ENCODE measurements at regions not wholly inside any gene's neighbourhood (a gene's known extent, or its start where the extent isn't known, plus 50 kb on each side); places are given as distances from the start of the nearest gene placed in this dataset.
"Not testable (repeated sequence)": the region's sequence is repeated elsewhere in the genome, so short reads cannot be mapped to it uniquely, and the experiment has no call there.

DNA sequence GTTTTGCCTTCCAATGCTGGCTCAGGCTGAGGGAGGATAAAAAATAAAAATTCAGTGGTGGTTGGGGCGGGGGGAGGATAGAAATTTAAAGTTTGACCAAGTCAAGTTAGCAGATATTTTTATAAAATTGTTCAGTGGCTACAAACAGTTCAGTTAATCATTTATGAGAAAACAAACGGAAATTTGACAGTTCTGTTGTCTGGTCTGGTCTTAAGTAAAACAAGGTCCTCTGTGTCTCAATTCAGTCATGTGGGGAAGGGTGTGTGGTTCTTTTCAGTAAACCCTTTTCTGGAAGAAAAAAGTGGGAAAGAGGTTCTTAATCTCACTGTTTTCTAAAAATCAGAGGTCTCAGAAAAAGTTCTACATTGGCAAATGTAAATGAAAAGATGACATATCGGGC is 409.1 kb upstream of the SPANXN4 start:
- Histone ChIP-seq H3K27ac (ENCODE audit: insufficient read depth, low read depth, low read length) (no peak overlapping the region), H3K9ac (replicated peaks; ENCODE audit: extremely low read depth, insufficient read depth, low read length) (no peak overlapping the region), H2AFZ (ENCODE audit: low read depth, low read length) (no peak overlapping the region), H3K9me1 (replicated peaks; ENCODE audit: control insufficient read depth, extremely low read depth, insufficient read depth, low read length) (no peaks in the 10 kb centered on the region), H3K36me3 (ENCODE audit: control insufficient read depth in 2 of 2, extremely low read depth in 1 of 2, insufficient read depth in 2 of 2, low read length in 2 of 2) (no peaks in the 10 kb centered on the region), H3K9me3 (replicated peaks; ENCODE audit: control insufficient read depth, insufficient read depth, low read length) (no peaks in the 10 kb centered on the region), H4K20me1 (replicated peaks; ENCODE audit: control insufficient read depth, extremely low read depth, insufficient read depth, low read length) (no peaks in the 10 kb centered on the region), H3K4me3 (replicated peaks in 1 of 3; ENCODE audit: insufficient read depth in 1 of 3, low read depth in 1 of 3, low read length in 3 of 3) (no peak overlapping the region), H3K4me1 (ENCODE audit: control insufficient read depth, extremely low read depth, insufficient read depth, low read length) (no peaks in the 10 kb centered on the region), H3K4me2 (ENCODE audit: insufficient read depth, low read length) (no peak overlapping the region), H3K79me2 (ENCODE audit: control insufficient read depth, insufficient read depth, low read length) (no peaks in the 10 kb centered on the region), H3K27me3 (ENCODE audit: control insufficient read depth in 2 of 2, insufficient read depth in 2 of 2, low read length in 2 of 2) (no peaks in the 10 kb centered on the region)
- intact Hi-C loops (cut with micrococcal nuclease) = no loop called here
- ChIA-PET CTCF (no interaction called here), POLR2A (no interaction called here)
- TF ChIP-seq MAX (IDR thresholded peaks at IDR 0.05; ENCODE audit: insufficient read depth, insufficient read length) = no peak
- FAIRE-seq = no peak
- no TSS peak for BruUV-seq (replicated peaks)
- DNase-seq (ENCODE audit: low read depth, low spot score) = no peak
- dilution Hi-C loops (cut with MboI; ENCODE audit: extremely low pct_ligation_motif_present, low sequenced_read_pairs) = no loop called here

DNA sequence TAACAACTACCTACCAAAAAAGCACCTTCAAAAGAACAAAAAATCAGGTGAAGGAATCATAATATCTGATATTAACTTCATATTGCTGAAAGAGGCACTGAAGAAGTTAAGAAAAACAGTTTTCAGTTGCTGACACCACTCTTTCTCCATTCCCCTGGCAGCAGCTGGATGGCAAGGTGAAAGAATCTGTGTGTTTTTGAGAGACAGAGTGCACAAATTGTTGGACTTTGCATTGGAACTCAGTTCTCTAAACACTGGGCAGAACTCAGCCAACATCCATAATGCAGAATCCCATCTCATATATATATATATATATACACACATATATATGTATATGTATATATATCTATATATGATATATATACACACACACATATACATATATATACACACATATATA is 408.3 kb upstream of the MAGEC2 start:
- intact Hi-C loops (cut with micrococcal nuclease) = no loop called here
- Histone ChIP-seq H3K9me3 (replicated peaks; ENCODE audit: control insufficient read depth, insufficient read depth, low read length) (no peaks in the 10 kb centered on the region), H3K4me3 (replicated peaks in 1 of 3; ENCODE audit: insufficient read depth in 1 of 3, low read depth in 1 of 3, low read length in 3 of 3) (no peak overlapping the region), H3K9me1 (replicated peaks; ENCODE audit: control insufficient read depth, extremely low read depth, insufficient read depth, low read length) (no peaks in the 10 kb centered on the region), H3K4me2 (ENCODE audit: insufficient read depth, low read length) (no peak overlapping the region), H2AFZ (ENCODE audit: low read depth, low read length) (no peak overlapping the region), H3K27me3 (ENCODE audit: control insufficient read depth in 2 of 2, insufficient read depth in 2 of 2, low read length in 2 of 2) (no peaks in the 10 kb centered on the region), H3K27ac (ENCODE audit: insufficient read depth, low read depth, low read length) (no peak overlapping the region), H4K20me1 (replicated peaks; ENCODE audit: control insufficient read depth, extremely low read depth, insufficient read depth, low read length) (no peaks in the 10 kb centered on the region), H3K4me1 (ENCODE audit: control insufficient read depth, extremely low read depth, insufficient read depth, low read length) (no peaks in the 10 kb centered on the region), H3K36me3 (ENCODE audit: control insufficient read depth in 2 of 2, extremely low read depth in 1 of 2, insufficient read depth in 2 of 2, low read length in 2 of 2) (no peaks in the 10 kb centered on the region), H3K9ac (replicated peaks; ENCODE audit: extremely low read depth, insufficient read depth, low read length) (no peak overlapping the region), H3K79me2 (ENCODE audit: control insufficient read depth, insufficient read depth, low read length) (no peaks in the 10 kb centered on the region)
- no peak for FAIRE-seq
- DNase-seq (ENCODE audit: low read depth, low spot score) = no peak
- dilution Hi-C loops (cut with MboI; ENCODE audit: extremely low pct_ligation_motif_present, low sequenced_read_pairs) = no loop called here
- CTCF ChIA-PET = no interaction called here
- BruUV-seq (replicated peaks) = no TSS peak
- TF ChIP-seq POLR2AphosphoS5 (IDR thresholded peaks at IDR 0.05; ENCODE audit: insufficient read depth, low read depth, low read length) = no peak
- TF ChIP-seq POLR2A (IDR thresholded peaks at IDR 0.05; ENCODE audit: low read depth, low read length) = no peak
- TF ChIP-seq GATA2 (IDR thresholded peaks at IDR 0.05; ENCODE audit: insufficient read depth, insufficient read length, low read depth, low read length) = no peak
- TF ChIP-seq, protein P1, sequence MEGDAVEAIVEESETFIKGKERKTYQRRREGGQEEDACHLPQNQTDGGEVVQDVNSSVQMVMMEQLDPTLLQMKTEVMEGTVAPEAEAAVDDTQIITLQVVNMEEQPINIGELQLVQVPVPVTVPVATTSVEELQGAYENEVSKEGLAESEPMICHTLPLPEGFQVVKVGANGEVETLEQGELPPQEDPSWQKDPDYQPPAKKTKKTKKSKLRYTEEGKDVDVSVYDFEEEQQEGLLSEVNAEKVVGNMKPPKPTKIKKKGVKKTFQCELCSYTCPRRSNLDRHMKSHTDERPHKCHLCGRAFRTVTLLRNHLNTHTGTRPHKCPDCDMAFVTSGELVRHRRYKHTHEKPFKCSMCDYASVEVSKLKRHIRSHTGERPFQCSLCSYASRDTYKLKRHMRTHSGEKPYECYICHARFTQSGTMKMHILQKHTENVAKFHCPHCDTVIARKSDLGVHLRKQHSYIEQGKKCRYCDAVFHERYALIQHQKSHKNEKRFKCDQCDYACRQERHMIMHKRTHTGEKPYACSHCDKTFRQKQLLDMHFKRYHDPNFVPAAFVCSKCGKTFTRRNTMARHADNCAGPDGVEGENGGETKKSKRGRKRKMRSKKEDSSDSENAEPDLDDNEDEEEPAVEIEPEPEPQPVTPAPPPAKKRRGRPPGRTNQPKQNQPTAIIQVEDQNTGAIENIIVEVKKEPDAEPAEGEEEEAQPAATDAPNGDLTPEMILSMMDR (IDR thresholded peaks at IDR 0.05; ENCODE audit: extremely low read depth in 1 of 2, insufficient read depth in 1 of 2, low read depth in 1 of 2, low read length in 2 of 2) = no peak
- no peak for TF ChIP-seq MAX (IDR thresholded peaks at IDR 0.05; ENCODE audit: insufficient read depth, insufficient read length)
- TF ChIP-seq MYC (IDR thresholded peaks at IDR 0.05; ENCODE audit: low read depth, low read length) = no peak
- TF ChIP-seq FOS (IDR thresholded peaks at IDR 0.05; ENCODE audit: borderline replicate concordance, insufficient read depth, low read length) = no peak
- TF ChIP-seq EZH2 (IDR thresholded peaks at IDR 0.05; ENCODE audit: borderline replicate concordance, low read depth, low read length, severe bottlenecking) = no peak
- TF ChIP-seq JUN (IDR thresholded peaks at IDR 0.05; ENCODE audit: borderline replicate concordance, insufficient read depth, insufficient read length, low read depth) = no peak
- POLR2A ChIA-PET = no interaction called here

GRCh38 chrX:142606629-142607028 is 401.5 kb upstream of the MAGEC2 start:
- H3K4me2 ChIP-seq (ENCODE audit: insufficient read depth, low read length); H4K20me1 ChIP-seq (replicated peaks; ENCODE audit: control insufficient read depth, extremely low read depth, insufficient read depth, low read length); H3K27me3 ChIP-seq (ENCODE audit: control insufficient read depth in 2 of 2, insufficient read depth in 2 of 2, low read length in 2 of 2); H3K4me3 ChIP-seq (replicated peaks in 1 of 3; ENCODE audit: insufficient read depth in 1 of 3, low read depth in 1 of 3, low read length in 3 of 3); DNase-seq (ENCODE audit: low read depth, low spot score); CTCF ChIA-PET; H3K27ac ChIP-seq (ENCODE audit: insufficient read depth, low read depth, low read length); intact Hi-C loops (cut with micrococcal nuclease); H3K9ac ChIP-seq (replicated peaks; ENCODE audit: extremely low read depth, insufficient read depth, low read length); dilution Hi-C loops (cut with MboI; ENCODE audit: extremely low pct_ligation_motif_present, low sequenced_read_pairs); H3K4me1 ChIP-seq (ENCODE audit: control insufficient read depth, extremely low read depth, insufficient read depth, low read length); H3K9me1 ChIP-seq (replicated peaks; ENCODE audit: control insufficient read depth, extremely low read depth, insufficient read depth, low read length); POLR2A ChIA-PET; H3K79me2 ChIP-seq (ENCODE audit: control insufficient read depth, insufficient read depth, low read length); BruUV-seq (replicated peaks); H2AFZ ChIP-seq (ENCODE audit: low read depth, low read length); H3K9me3 ChIP-seq (replicated peaks; ENCODE audit: control insufficient read depth, insufficient read depth, low read length); H3K36me3 ChIP-seq (ENCODE audit: control insufficient read depth in 2 of 2, extremely low read depth in 1 of 2, insufficient read depth in 2 of 2, low read length in 2 of 2): not testable (repeated sequence)
- peak; percentile 4 for FAIRE-seq
